Stomach (tissue), 8 donors: ENCODE measurements at regions not wholly inside any gene's neighbourhood (a gene's known extent, or its start where the extent isn't known, plus 50 kb on each side); places are given as distances from the start of the nearest gene placed in this dataset.

Experiments used
- DNase-seq, 2 donors: peaks; one replicate each; pipeline versions ENCODE4 v3.0.0 to v3.0.0-alpha.2; 2013 to 2019
- H3K27ac ChIP-seq, 5 donors: fragments of 200-600 bp in 4 of 5; sonication (generic) in 4 of 5; one replicate each; pipeline ENCODE4 v1.5.1; 2013 to 2019; ENCODE audit warnings: mild to moderate bottlenecking in 1 of 5, moderate library complexity in 1 of 5
- H3K27me3 ChIP-seq, 3 donors: fragments of 200-600 bp; sonication (generic); one replicate each; pipeline ENCODE4 v1.5.1; 2017 to 2019; ENCODE audit warnings: mixed run types in 1 of 3
- H3K36me3 ChIP-seq, 4 donors: fragments of 200-600 bp; sonication (generic); 1 replicate in 3 of 4; 2 replicates in 1 of 4; pipeline ENCODE4 v1.5.1; 2016 to 2019
- H3K4me1 ChIP-seq, 4 donors: fragments of 200-600 bp; sonication (generic); one replicate each; pipeline ENCODE4 v1.5.1; 2016 to 2019
- H3K4me3 ChIP-seq, 4 donors: fragments of 200-600 bp; sonication (generic) in 3 of 4; one replicate each; pipeline ENCODE4 v1.5.1; 2016 to 2019; ENCODE audit warnings: mild to moderate bottlenecking in 1 of 4
- H3K9me3 ChIP-seq, 4 donors: fragments of 200-600 bp; sonication (generic); one replicate each; pipeline ENCODE4 v1.5.1; 2016 to 2019
- EP300 ChIP-seq: sonication (generic); formaldehyde crosslinking; IDR thresholded peaks from one replicate; pipeline ENCODE4 v1.6.1; 2017; ENCODE audit warnings: antibody characterized with exemption
- POLR2A ChIP-seq, 4 donors: fragments of 450-650 bp; IDR thresholded peaks; one replicate each; pipeline ENCODE4 v1.6.1; 2016; ENCODE audit warnings: antibody characterized with exemption in 4 of 4, control low read depth in 2 of 4, mild to moderate bottlenecking in 1 of 4, moderate library complexity in 1 of 4
- POLR2AphosphoS5 ChIP-seq, 3 donors: sonication (generic); formaldehyde crosslinking; IDR thresholded peaks; one replicate each; pipeline ENCODE4 v1.6.1; 2016; ENCODE audit warnings: antibody characterized with exemption in 3 of 3
- WGBS, 5 donors: extraction: QIAGEN DNeasy Blood & Tissue Kit in 3 of 5; methylation state at CpG; one replicate each; pipeline versions ENCODE4 v1.1.5 to v1.1.7; 2013 to 2018; 5-methylcytosine and 5-hydroxymethylcytosine counted together
- intact Hi-C: fragments of 100-400 bp; cut with DNase I; formaldehyde crosslinking; loops from one replicate; pipeline ENCODE4 v1.15.1; 2023; ENCODE audit warnings: low total_unique reads
- TF ChIP-seq, protein P1 (sequence below), 7 experiments: fragments of 450-650 bp in 4 of 7; fragments of 200-600 bp in 3 of 7; sonication (generic) in 3 of 7; IDR thresholded peaks; one replicate each; pipeline ENCODE4 v1.5.1; 2016 to 2019; ENCODE audit warnings: antibody characterized with exemption in 7 of 7, control low read depth in 2 of 7, mild to moderate bottlenecking in 1 of 7
- donor health status: healthy with polysubstance abuse.
- donor health status: Bipolar disorder and iron deficiency.
- donor health status: healthy.

DNA sequence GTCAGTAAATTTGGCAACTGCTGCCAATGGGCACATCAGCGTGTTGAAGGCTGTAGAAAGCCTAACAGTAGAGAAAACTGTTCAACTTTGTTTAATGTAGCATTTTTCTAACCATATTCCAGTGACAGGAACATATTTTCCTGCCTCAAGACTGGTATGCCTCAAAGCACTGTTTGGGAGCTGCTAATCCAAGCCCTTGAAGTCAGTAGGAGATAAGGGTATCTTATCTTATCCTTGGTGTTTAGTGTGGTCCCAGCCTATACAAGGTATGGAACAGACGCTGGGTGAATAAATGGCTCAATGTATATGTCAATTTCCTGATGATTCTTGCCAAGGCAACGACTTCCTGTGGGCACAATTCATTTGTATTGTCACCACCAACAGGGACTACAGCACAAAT, 97.5 kb upstream of the CREB5 start:
- no peaks in the 10 kb centered on the region for H3K36me3 ChIP-seq
- TF ChIP-seq EP300 (no peak), POLR2A (IDR thresholded peaks at IDR 0.05) (no peak), POLR2AphosphoS5 (IDR thresholded peaks at IDR 0.05) (no peak)
- TF ChIP-seq, protein P1, sequence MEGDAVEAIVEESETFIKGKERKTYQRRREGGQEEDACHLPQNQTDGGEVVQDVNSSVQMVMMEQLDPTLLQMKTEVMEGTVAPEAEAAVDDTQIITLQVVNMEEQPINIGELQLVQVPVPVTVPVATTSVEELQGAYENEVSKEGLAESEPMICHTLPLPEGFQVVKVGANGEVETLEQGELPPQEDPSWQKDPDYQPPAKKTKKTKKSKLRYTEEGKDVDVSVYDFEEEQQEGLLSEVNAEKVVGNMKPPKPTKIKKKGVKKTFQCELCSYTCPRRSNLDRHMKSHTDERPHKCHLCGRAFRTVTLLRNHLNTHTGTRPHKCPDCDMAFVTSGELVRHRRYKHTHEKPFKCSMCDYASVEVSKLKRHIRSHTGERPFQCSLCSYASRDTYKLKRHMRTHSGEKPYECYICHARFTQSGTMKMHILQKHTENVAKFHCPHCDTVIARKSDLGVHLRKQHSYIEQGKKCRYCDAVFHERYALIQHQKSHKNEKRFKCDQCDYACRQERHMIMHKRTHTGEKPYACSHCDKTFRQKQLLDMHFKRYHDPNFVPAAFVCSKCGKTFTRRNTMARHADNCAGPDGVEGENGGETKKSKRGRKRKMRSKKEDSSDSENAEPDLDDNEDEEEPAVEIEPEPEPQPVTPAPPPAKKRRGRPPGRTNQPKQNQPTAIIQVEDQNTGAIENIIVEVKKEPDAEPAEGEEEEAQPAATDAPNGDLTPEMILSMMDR (IDR thresholded peaks at IDR 0.05) = no peak
- DNase-seq = no peak
- WGBS, 5 donors = 27 to 40% (median 35%) methylated on average over 3 of the region's 3 CpGs
- H3K4me3 ChIP-seq = no peak overlapping the region
- intact Hi-C loops = no loop called here
- no peak overlapping the region for H3K27ac ChIP-seq
- H3K4me1 ChIP-seq = no peaks in the 10 kb centered on the region
- H3K27me3 ChIP-seq = peaks cover 0 to 57% (median 10%) of the 10 kb centered on the region in 3 donors
- no peaks in the 10 kb centered on the region for H3K9me3 ChIP-seq

DNA sequence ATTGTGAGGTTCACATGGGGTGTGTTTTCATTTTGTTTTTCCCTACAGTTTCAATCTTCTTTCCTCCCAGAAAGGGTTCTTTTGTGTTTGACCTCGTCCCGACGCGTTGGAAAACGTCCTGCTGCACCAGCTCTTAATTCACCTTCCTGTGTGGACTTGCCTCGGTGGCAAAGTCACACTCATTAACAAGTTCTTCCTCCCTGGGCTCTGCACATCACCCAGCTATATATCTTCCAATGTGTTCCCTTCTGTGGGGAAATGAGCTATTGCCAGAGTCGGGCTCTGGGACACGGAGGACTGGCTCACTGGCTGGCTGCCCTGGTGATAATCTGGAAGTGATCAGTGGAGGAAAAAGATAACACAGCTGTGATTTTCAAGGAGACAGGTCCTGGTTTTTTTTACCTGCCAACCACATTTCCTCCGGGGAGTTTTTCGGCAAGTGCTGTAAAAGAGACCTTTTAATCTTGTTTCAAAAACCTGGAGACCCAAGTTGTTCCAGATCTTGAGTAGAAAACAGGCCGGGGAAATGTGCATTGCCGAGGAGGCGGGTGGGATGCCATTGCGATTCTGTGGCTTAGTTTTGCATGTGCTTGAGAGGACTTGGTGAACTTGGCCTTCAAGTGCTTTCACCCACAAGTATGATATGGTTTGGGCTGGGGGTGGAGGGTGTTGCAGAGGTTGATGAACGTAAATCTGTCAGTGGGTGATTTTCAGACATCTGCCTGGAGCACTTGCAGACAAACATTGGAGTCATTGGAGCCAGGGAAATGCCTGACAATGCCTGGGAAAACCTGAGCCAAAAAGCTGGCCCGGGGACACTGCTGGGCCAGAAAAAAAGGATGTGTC, 96.5 kb upstream of the CREB5 start:
- no peak overlapping the region for H3K27ac ChIP-seq
- no peaks in the 10 kb centered on the region for H3K4me1 ChIP-seq
- no peaks in the 10 kb centered on the region for H3K36me3 ChIP-seq
- no peaks in the 10 kb centered on the region for H3K9me3 ChIP-seq
- intact Hi-C loops = no loop called here
- H3K4me3 ChIP-seq = no peak overlapping the region
- peaks cover 0 to 52% (median 10%) of the 10 kb centered on the region in 3 donors for H3K27me3 ChIP-seq
- TF ChIP-seq POLR2A (IDR thresholded peaks at IDR 0.05) (no peak), EP300 (no peak), POLR2AphosphoS5 (IDR thresholded peaks at IDR 0.05) (no peak)
- TF ChIP-seq, protein P1 (IDR thresholded peaks at IDR 0.05) = no peak
- no peak for DNase-seq
- 48 to 61% (median 56%) methylated on average over 16 of the region's 16 CpGs for WGBS, 5 donors

DNA sequence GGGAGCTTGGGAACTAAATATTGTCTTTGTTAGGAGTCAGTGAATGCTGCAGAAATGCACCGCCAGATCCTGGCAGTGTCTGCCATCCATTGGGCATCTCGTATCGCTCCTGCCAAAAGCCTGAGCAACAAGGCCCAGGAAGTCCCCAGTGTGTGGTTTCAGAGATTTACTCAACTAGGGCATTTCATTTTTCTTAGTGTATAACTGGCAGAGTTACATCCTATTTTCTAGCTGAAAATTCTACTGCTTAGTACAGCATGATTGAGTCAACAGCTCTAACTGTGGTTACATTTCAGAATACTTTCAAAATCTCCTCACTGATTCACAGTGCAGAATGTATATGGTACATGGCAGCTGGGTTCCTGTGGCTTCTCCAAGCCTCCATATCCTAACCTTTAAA, 95.8 kb upstream of the CREB5 start:
- Histone ChIP-seq H3K4me1 (no peaks in the 10 kb centered on the region), H3K27ac (no peak overlapping the region), H3K9me3 (no peaks in the 10 kb centered on the region), H3K36me3 (no peaks in the 10 kb centered on the region), H3K4me3 (no peak overlapping the region), H3K27me3 (peaks cover 0 to 50% (median 9%) of the 10 kb centered on the region in 3 donors)
- 58 to 98% (median 94%) methylated on average over 3 of the region's 3 CpGs for WGBS, 5 donors
- intact Hi-C loops = no loop called here
- no peak for DNase-seq
- no peak for TF ChIP-seq EP300
- no peak for TF ChIP-seq POLR2AphosphoS5 (IDR thresholded peaks at IDR 0.05)
- TF ChIP-seq, protein P1 (IDR thresholded peaks at IDR 0.05) = no peak
- no peak for TF ChIP-seq POLR2A (IDR thresholded peaks at IDR 0.05)

DNA sequence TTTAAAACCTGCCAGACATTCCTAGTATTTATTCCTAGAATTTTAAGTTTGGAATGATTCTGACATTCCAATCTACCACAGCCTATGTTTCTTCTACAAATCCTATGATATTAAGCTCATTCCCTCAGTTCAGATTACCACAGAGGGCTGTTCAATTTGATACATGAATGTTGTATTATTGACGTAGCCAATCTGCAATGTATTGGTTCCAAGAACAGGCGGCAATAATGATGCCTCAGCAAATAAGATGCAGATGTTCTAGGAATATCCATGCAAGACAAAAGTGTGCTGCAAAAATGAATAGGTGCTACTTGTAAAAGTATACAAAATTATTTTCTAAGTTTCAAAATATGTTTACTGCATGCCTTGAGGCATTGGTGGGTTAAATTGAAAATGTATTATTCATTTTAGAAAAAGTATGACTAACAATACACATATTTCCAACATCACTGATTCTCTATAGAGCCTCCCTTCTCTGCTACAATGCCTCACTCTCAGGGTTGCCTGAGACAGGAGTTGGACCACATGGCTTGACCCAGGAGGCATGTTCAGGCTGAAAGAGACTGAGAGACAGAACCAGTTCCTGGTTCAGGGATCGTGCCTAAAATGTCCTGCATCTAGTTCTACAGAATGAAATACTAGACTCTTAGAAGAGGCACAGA, 94.1 kb upstream of the CREB5 start:
- Histone ChIP-seq H3K9me3 (no peaks in the 10 kb centered on the region), H3K4me3 (no peak overlapping the region), H3K27me3 (peaks cover 0 to 33% (median 0%) of the 10 kb centered on the region in 3 donors), H3K27ac (no peak overlapping the region), H3K4me1 (no peaks in the 10 kb centered on the region), H3K36me3 (no peaks in the 10 kb centered on the region)
- TF ChIP-seq, protein P1 (IDR thresholded peaks at IDR 0.05) = no peak
- no peak for TF ChIP-seq POLR2A (IDR thresholded peaks at IDR 0.05)
- no peak for TF ChIP-seq POLR2AphosphoS5 (IDR thresholded peaks at IDR 0.05)
- TF ChIP-seq EP300 = no peak
- intact Hi-C loops = no loop called here
- 80 to 88% (median 85%) methylated on average over 3 of the region's 3 CpGs for WGBS, 5 donors
- DNase-seq = no peak
